ENCODE measurements at regions not wholly inside any gene's neighbourhood (a gene's known extent, or its start where the extent isn't known, plus 50 kb on each side); places are given as distances from the start of the nearest gene placed in this dataset.

DNA sequence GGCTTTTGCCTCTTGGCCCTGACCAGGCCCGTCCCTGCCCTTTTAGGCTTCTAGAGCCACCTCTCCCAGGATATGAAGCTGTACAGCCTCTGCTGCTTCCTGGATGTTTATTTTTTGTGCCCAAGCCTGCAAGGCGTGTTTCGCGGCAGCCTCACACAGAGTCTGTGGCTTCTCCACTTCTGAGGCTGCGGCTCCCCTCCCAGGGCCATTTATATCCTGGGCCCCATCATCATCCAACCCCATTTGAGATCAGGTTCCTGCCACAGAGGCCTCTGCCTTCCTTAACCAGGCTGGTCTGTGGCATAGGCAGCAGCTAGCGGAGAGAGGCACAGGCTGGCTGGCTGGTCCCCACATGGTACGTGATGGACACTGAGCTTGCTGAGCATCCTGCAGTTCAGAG, 114.1 kb upstream of the PWP1 start:
- Histone ChIP-seq H3K4me1 (no peaks in the 10 kb centered on the region), H3K27me3 (ENCODE audit: low read depth) (no peaks in the 10 kb centered on the region), H3K9me3 (no peaks in the 10 kb centered on the region), H3K27ac (no peak overlapping the region), H3K36me3 (no peaks in the 10 kb centered on the region), H3K4me3 (no peak overlapping the region)
- intact Hi-C loops (cut with DNase I), result no loop called here
- ATAC-seq (no peak), DNase-seq (no peak)
- TF ChIP-seq, protein P1, sequence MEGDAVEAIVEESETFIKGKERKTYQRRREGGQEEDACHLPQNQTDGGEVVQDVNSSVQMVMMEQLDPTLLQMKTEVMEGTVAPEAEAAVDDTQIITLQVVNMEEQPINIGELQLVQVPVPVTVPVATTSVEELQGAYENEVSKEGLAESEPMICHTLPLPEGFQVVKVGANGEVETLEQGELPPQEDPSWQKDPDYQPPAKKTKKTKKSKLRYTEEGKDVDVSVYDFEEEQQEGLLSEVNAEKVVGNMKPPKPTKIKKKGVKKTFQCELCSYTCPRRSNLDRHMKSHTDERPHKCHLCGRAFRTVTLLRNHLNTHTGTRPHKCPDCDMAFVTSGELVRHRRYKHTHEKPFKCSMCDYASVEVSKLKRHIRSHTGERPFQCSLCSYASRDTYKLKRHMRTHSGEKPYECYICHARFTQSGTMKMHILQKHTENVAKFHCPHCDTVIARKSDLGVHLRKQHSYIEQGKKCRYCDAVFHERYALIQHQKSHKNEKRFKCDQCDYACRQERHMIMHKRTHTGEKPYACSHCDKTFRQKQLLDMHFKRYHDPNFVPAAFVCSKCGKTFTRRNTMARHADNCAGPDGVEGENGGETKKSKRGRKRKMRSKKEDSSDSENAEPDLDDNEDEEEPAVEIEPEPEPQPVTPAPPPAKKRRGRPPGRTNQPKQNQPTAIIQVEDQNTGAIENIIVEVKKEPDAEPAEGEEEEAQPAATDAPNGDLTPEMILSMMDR (IDR thresholded peaks at IDR 0.05), result no peak

DNA sequence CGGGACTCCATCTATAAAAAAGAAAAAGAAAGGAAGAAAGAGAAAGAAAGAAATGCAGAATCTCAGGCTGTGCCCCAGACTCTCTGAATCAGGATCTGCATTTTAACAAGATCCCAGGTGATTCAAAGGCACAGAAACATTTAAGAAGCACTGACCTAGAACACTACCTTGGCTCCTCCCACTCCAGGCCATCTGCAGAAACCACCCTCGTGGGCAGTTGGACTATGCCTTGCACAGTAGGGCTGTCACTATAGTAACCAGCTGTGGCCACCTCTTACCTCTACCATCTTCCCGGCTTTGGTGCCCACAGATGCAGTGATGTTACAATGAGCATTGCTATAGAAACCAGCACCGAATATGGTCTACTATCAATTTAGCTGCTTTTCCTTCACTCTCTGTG, 110.9 kb upstream of the PWP1 start:
- intact Hi-C loops (cut with DNase I), result no loop called here
- Histone ChIP-seq H3K27me3 (ENCODE audit: low read depth) (no peaks in the 10 kb centered on the region), H3K4me1 (no peaks in the 10 kb centered on the region), H3K9me3 (no peaks in the 10 kb centered on the region), H3K27ac (no peak overlapping the region), H3K4me3 (no peak overlapping the region), H3K36me3 (no peaks in the 10 kb centered on the region)
- DNase-seq (no peak), ATAC-seq (no peak)
- TF ChIP-seq, protein P1 (IDR thresholded peaks at IDR 0.05), result no peak

DNA sequence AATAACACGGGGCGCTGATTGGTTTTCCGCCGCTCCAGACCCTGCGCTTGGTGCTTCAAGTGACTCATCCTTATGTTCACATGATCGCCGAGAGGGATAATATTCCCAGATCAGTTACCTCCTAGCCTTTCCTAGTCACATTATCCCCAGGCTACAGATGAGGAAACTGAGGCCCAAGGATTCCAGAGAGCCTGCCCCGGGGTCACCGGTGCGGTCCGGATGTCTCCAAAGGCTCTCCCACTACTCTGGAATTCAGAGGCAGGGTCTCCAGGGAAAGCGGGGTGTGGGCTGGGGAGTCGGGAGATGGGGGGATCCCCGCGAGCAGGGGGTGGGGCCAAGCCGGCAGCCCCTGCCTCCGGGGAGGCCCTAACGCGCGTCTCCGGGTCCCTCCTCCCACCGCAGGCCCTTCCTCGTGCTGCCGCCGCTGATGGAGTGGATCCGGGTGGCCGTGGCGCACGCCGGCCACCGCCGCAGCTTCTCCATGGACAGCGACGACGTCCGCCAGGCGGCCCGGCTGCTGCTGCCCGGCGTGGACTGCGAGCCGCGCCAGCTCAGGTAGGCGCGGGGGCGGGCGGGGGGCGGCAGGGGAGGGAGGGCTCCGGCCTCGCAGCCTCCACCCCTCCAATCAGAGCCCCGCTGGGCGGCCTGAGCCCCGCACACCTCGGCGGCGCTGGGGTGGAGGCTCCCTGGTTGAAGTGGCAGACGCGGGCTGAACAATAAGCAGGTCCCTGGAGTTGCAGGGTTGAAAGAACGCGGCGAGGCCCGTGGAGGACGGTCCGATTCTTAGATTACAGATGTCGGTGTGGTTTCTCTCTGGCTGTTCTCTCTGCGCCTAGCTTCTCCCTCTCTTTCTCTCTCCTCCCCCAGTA, 104.6 kb upstream of the PWP1 start:
- intact Hi-C loops (cut with DNase I), result no loop called here
- no peaks in the 10 kb centered on the region for H3K4me1 ChIP-seq
- no peaks in the 10 kb centered on the region for H3K36me3 ChIP-seq
- no peak overlapping the region for H3K27ac ChIP-seq
- H3K9me3 ChIP-seq, result no peaks in the 10 kb centered on the region
- TF ChIP-seq, protein P1 (IDR thresholded peaks at IDR 0.05), result no peak
- DNase-seq, result no peak
- H3K4me3 ChIP-seq, result no peak overlapping the region
- H3K27me3 ChIP-seq (ENCODE audit: low read depth), result peaks cover 25% of the 10 kb centered on the region
- peak in 1 of 2 donors; percentile 26 for ATAC-seq

DNA sequence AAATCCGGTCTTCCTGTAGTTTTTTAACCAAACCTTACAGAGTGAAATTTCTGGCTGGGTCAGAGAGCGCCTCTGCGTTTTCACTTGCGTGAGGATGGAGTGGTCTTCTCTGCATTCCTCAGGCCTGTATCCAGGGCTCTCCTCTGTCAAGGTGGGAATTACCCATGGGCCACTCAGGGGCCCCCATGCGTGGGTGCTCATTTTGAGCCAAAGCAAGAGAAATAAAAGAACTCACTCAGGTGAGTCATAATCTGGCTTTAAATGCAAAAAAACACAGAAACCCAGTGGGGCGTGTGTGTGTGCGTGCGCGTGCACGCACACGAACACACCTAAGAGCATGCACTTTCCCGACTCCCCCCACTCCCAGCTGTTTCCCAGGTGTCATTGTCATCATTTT, 104.0 kb upstream of the PWP1 start:
- TF ChIP-seq, protein P1 (IDR thresholded peaks at IDR 0.05), result no peak
- no peak for ATAC-seq
- Histone ChIP-seq H3K36me3 (no peaks in the 10 kb centered on the region), H3K4me3 (no peak overlapping the region), H3K27me3 (ENCODE audit: low read depth) (peaks cover 25% of the 10 kb centered on the region), H3K4me1 (no peaks in the 10 kb centered on the region), H3K27ac (no peak overlapping the region), H3K9me3 (no peaks in the 10 kb centered on the region)
- intact Hi-C loops (cut with DNase I), result no loop called here
- no peak for DNase-seq

DNA sequence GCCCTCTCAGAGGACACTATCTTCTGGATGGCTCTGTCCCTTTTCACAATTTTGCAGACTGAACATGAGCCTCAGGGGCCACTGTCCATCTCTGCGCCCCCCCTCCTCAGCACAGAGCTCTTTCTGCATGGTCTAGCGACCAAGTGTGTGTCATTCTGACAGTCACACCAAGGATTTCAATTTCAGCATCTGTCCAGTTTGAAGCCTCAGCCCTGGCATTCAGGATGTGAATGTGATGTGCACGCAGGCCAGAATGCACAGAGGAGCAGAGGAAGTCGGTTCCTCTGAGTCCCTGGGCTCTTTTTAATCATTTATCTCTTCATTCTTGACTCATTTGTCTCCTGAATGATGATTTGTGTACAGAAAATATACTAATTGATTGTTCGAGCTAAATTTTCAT, 102.0 kb upstream of the PWP1 start:
- DNase-seq, result no peak
- Histone ChIP-seq H3K36me3 (no peaks in the 10 kb centered on the region), H3K27me3 (ENCODE audit: low read depth) (peaks cover 25% of the 10 kb centered on the region), H3K4me3 (no peak overlapping the region), H3K4me1 (no peaks in the 10 kb centered on the region), H3K9me3 (peaks cover 7% of the 10 kb centered on the region), H3K27ac (no peak overlapping the region)
- intact Hi-C loops (cut with DNase I), result no loop called here
- no peak for ATAC-seq
- TF ChIP-seq, protein P1 (IDR thresholded peaks at IDR 0.05), result no peak
